GM19467 (cell line): ENCODE measurements at regions not wholly inside any gene's neighbourhood (a gene's known extent, or its start where the extent isn't known, plus 50 kb on each side); places are given as distances from the start of the nearest gene placed in this dataset.
"Not testable (repeated sequence)": the region's sequence is repeated elsewhere in the genome, so short reads cannot be mapped to it uniquely, and the experiment has no call there.

Source experiments
- ATAC-seq: cut with Tn5 transposase; IDR thresholded peaks from one replicate; pipeline ENCODE4 v1.9.1; 2021; ENCODE audit warnings: mild to moderate bottlenecking, moderate library complexity; ENCODE audit not compliant: unreplicated experiment

DNA sequence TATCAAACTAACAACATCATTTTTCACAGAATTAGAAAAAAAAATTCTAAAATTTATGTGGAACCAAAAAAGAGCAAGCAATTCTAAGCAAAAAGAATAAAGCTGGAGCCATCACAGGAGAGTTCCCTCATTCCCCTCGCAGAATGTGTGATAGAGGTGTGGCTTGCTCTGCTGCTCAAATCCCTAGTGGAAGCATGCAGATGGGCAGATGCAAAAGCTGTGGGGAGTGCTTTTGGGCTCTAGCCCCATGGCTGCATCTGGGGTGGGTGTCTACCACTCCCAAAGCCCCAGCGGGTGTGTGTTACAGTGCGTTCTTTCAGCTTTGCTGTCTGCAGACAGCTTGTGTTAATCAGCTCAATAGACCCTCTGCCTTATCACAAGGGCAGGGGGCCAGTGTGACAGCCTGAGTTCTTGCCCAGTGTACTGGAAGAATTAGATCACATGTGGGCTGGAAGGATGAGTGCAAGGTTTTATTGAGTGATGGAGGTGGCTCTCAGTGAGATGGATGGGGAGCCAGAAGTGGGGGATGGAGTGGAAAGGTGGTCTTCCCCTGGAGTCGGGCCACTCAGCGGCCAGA lies 575.9 kb upstream of the LRRN3 start:
- not testable (repeated sequence) for ATAC-seq

DNA sequence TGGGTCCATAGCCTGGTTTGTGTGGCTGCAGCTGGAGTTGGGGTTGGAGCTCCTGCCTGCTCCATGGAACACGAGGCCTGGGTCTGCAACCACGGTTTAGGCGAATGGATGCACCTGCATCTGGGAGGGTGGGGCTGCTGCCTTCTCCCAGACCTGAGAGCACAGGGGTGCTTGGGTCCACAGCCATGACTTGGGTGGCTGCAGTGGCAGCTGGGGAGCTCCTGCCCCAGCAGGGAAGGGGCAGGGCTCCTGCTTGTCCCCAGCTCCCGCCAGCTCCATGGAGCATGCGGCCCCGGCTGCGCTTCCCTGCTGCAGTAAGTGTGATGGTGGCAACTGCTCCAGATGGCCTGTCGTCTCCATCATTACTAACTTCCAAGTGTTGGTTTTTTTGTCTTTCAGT lies 571.1 kb upstream of the LRRN3 start:
- no peak for ATAC-seq

DNA sequence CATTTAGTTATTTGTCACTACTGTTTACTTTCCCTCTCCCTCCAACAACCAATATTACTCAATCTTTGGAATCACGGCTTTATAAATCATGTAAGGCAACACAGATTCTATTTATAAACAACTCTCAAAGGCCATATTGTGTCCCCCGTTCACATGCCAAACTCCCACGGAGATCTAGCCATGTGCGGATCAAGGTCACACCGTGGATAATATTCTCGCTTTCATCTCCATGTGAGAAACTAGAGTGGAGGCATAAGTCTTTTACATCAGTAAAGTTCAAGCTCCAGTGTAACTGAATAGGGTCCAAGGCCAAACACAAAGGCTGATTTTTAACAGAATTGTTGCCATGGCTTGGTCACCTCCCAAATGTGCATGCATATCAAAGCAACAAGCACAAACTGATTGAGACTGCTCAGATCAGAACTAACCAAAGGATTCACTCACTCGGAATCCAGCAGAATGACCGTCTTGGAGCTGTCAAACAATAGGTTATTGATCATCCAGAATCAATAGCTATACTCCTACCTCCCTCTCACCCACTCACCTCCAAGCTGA lies 569.5 kb upstream of the LRRN3 start:
- ATAC-seq, result no peak

DNA sequence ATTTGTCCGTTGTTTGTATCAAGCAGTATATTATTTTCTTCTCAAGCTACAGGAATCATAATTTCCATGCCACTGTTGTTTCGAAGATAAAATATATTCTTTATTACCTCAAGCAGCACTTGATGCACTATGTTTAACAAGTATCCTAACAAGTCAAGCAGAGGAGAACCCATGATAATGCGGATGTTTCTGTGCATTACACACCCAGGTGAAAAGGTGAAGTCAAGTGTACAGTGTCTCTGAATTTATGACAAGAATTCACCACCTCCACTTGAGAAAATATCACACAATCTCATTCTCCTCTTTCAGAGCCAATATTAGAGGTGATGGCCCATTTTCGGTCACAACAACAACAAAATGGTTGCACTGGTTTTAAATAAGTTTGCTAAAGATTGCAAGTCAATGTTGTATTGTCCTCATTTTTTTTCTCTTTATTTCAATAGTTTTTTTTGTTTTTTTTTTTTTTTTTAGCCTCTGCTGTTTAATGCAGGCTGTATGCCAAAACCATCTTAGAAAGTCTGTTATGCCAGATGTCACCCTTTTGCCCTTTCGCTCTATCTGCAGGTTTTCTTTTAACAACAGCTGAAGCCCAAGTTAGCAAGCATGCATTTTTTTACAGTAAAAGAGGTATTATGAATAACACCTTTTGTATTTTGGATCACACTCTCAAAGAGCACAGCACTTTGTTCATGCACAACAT lies 568.7 kb upstream of the LRRN3 start:
- no peak for ATAC-seq

DNA sequence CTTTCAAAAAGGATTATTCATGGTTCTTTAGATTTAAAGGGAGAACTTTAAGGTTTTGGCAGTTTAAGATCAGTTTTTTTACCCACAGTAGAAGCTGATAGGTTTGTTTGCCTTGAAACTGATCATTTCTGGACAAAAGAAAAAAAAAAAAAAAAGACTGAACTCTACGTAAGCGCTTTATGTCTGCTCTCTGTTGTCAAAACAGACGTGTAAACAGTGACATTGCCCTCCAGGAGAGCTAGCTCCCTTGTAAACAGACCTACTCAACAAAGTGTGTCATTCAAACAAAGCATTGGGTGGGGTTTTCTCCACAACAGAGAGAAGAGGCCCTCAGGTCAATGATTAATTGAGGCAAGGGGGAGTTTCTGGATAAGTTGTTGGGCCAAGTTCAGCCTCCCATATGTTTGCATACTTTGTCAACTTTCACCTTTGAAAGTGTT lies 568.1 kb upstream of the LRRN3 start:
- ATAC-seq, result no peak

DNA sequence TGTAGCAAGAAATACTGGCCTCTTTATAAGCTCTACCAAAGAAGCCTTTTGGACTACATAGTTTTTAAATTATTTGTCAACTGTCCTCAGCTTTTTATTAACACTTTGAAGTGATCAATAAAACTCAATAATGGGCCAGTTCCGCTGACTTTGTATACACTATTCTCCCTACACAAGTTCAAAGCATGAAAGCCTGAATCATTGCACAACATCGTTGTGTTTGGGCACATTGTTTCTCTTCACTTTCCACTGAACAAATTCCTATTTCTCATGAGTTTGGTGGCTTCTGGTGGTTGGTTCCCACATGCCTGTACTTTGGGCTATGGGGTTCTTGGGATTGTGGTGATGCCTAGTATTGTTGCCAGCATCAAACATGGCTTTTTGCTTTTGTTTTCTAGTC lies 561.8 kb upstream of the LRRN3 start:
- no peak for ATAC-seq

DNA sequence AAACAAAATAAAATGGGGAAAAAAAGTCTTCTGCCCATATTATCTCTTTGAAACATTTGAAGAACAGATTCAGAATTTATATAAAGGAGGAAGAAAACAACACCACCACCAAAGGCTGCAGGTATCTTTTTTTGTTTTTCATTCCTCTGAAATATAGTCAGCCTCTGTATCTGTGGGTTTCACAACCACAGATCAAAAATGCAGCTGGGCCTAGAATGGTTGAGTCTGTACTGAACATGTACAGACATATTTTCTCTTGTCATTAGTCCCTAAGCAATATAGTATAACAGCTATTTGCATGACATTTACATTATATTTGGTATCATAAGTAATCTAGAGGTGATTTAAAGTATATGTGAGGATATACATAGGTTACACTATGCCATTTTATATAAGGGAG lies 559.7 kb upstream of the LRRN3 start:
- ATAC-seq, result no peak

DNA sequence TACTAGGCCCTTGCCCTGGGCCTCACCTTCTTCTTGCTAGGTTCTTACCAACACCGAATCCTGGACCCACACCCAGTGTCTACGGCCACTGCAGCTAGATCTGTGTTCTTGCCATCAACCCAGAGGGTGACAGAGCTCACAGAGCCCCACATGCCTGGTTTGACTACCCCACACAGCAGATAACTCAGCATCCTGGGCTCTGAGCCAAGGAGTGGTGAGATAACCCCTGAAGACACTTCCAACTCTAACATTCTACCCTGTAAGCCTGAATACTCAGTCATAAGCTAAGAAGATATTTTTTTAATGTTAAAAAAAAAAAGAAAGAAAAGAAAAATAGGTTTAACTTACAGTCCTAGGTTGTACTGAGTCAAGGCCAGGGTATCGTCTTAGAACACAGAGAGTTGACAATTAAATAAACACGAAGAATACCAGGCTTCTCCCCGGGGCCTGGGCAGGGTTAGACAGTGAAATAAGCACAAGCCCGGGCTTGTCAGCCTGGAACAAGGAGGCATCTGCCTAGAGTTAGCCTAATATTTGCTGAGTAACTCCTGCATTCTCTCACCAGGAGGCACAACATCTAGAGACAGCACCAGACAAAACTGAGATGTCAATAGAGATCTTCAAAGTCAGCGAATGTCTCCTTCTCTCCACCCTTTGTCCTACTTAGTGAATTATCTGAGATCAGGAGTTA lies 556.5 kb upstream of the LRRN3 start:
- no peak for ATAC-seq

DNA sequence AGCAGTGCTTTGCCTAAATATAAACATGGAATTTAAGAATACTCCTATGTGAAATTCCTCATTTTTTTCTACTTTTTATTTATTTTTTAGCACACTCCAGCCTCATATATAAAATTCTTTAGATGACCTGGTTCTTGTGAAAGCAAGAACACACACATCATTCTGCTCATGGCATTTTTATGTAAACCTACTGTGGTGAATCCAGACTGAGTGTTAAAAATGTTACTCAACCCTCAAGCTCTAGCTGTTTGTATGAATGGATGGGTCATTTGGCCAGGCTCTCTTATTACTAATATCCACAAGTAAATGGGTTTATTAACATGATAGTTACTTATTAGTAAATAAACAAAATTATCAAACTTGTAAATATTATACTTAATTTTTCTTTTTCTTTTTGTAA lies 551.7 kb upstream of the LRRN3 start:
- ATAC-seq, result no peak

DNA sequence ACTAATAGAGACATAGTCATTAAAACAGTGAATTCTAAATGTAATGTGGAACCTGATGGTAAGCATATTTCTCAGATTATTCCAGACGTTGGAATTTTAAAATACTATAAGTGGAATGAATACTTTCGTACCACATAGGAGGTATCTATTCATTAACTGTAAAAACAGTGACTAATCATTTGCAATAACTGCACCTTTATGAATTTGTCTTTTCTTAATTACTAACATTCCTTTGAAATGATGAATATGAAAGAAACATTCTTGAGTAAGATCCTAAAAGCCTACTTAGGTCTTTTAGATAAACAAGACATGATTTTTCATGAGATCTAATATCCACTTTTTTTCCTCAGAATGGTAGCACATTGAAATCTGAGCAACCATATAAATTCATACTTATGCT lies 549.0 kb upstream of the LRRN3 start:
- ATAC-seq, result no peak

DNA sequence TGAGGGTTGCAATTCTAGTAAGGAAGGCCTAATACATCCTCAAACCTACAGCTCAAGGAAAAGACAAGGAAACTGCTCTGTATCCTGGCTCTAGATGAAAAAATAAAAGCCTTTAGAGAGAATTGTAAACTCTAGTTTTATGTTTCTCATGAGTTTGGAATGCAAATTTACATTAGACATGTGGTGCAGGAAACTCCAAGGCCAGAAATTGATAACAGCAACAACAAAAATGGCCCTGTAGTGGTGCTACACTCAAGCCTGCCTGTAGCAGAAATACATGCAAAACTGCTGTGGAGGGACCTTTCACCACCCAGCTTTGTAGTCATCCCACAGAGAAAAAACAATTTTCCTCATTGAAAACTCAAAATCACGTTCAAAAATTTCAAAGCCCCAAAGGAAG lies 546.7 kb upstream of the LRRN3 start:
- no peak for ATAC-seq

DNA sequence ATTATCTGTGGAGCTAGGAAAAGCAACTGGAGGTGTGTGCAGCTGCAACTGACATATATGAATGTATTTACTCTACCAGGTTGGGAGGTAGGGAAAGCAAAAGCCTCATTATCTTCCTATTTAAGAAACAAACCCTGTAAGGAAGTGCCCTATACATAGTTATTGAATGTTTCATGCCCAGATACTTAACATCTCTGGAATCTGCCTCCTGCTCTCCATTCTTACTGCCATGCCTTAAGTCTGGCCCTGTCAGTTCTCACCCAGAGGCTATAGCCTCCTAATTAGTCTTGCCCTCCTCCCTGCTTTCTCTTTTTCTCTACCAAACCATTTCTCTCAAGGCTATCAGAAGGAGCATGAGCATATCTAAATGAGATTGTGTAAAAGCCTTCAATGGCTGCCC lies 542.6 kb upstream of the LRRN3 start:
- no peak for ATAC-seq

DNA sequence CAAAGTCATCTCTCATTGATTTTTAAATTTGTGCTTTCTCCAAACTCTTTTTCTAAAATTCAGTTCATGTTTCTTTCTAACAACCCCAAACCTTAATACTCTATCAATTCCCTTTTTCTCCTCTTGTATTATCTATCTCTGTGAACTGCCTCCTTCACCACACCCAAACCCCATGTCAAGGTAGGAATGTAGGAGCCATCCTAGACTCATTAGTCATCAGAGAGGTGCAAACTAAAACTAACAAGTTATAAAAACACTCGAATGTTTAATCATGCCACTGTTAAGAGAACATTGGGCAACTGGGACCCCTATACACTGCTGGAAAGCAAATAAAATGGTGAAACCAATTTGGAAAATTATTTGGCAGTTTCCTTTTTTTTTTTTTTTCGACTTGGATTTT lies 533.8 kb upstream of the LRRN3 start:
- ATAC-seq, result no peak

DNA sequence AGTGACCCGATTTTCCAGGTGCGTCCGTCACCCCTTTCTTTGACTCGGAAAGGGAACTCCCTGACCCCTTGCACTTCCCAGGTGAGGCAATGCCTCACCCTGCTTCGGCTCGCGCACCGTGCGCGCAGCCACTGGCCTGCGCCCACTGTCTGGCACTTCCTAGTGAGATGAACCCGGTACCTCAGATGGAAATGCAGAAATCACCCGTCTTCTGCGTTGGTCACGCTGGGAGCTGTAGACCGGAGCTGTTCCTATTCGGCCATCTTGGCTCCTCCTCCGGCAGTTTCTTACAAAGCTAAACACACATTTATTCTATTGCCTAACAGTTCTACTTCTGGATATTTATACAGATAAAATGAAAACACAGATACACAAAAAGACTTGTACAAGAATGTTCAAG lies 527.6 kb upstream of the LRRN3 start:
- not testable (repeated sequence) for ATAC-seq

DNA sequence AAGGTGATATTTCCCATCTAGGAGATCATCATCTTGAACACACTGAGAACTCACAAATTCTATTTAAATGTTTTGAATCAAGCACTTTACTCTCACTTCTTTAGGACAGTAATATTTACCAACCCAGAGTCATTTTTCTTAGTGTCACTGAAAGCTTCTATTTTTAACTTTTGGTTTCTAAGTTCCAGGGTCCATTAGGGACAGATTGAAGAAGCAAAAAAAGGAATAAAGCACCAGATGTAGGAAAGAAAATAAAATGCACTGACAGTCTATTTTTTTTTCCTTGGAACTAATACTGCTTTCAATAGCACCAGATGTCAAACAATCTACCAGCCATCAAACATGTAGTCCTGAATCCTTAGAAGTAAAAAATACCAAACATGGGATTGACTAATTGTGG lies 526.7 kb upstream of the LRRN3 start:
- ATAC-seq, result no peak

DNA sequence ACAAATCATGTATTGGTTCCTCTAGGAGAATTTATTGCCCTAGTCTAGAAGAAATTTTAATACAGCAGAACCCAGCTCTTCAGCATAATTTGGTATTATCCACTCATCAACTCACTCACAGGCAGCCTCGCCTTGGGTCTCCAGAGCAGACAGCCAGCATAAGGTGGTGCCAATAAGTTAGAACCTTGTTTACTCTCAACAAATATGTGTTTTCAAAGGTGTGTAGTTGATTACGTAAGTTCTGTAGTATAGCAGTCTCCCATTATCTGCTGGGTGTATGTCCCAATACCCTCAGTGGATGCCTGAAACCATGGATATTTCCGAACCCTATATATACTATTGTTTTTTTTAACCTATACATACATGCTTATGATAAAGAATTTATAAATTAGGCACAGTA lies 522.5 kb upstream of the LRRN3 start:
- ATAC-seq, result no peak

DNA sequence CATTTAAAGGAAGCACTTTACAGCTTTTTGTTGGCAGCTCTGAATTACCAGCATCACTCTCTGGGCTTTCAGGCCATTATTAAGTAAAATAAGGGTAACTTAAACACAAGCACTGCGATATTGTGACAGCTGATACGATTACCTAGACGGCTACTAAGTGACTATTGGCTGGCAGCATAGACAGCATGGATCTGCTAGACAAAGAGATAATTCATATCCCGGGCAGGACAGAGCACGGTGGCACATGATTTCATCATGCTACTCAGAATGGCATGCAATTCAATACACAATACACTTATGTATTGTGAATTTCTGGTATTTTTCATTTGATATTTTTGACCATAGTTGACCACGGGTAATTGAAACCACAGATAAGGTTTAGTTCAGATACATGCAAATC lies 522.0 kb upstream of the LRRN3 start:
- ATAC-seq, result no peak

DNA sequence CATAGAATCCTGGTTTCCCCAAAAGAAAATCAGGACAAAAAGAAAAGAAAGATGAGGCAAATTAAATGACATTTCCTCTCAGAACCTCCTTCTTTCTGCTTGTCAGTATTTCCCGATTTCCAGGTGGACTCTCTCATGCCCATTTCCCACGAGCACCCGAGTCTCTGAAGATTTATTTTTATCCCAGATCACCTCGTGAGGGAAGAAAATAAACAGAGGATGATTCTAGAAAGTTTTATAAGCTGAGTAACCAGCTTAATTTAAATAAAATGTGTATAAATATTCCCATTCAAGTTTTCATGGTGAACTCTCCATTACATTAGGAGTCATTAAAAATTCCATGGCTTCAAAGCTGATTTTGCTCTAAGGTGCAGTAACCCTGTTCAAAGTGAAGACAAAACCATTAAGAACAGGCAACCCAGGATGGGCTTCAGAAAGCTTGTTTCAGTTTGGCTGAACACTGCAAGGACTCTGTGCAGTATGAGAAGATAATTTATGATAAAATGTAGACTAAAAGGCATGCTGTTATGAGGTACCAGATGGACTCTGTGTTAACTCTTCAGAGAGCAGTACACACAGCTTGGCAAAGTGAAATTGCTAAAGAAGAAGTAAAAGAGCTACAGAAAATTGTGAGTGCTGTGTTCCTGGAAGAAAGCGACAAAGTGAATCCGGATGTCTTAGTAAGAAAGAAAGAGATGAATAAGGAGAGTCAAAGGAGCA lies 521.3 kb upstream of the LRRN3 start:
- no peak for ATAC-seq

DNA sequence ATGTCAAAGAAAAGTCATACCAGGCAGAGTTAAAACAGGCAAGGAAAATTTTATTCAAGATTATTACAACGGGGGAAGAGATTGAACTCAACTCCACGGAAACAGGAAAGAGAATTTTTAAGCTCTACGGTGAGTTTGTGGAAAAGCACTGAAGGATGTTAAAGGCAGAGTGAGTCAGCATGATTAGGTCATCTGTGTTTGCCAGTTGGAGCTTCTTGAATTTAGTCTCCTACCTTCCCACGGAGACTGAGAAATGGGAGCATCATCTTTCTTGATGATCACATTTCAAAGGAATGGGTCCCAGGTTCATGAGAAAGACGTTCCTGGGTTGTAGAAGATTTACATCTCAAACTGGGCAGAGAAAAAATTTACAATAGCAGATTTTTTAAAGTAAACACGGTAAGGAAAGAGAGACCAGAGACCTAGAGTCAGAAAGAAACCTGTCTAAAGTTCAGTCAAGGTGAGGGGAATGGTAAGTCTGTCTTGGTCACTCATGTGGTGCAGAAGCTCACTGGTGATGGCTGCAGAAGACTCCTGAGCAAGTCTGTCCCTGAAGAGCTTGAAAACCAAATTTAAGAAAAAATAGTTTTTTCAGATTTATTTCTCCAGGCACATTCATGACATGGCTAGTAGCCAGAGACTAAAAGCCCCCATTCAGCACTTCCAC lies 516.9 kb upstream of the LRRN3 start:
- ATAC-seq, result no peak

DNA sequence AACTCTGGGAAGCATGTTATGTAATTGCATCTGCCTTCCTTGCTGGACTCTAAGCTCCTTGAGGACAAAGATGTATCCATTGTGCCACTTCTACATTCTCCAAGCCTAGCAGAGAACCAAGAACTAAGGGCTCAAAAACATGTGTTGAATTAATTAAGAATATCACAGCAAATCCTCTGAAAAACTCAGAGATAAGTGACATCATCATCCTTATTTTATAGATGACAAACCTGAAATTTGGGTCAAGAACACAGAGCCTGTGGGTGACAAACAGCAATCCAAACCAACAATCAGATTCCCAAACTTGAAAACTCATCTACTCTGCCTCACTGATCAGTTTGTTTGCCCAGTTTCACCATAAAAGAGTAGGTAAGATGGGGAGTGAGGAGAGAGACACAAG lies 503.6 kb upstream of the LRRN3 start:
- ATAC-seq, result no peak

DNA sequence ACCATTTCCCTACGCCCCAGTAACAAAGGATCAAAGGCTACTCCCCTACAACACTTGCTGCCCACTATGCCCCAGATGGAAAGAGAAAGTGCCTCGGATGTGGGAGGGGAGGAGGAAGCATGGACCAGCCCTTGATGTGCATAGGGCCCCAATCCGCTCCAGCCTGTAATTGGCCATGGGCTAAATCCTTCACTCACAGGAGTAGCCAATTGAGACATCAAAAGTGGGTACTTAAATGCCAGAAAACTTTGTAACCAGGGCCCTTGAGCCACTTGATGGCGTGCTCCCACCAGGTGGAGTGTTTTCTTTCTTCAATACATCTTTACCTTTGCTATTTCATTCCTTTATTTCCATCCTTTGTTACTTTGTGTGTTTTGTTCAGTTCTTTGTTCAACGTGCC lies 500.5 kb upstream of the LRRN3 start:
- ATAC-seq, result no peak
